Activated T-cell treated with anti-CD3 and anti-CD28 coated beads, Interleukin-2, amount 50 U/mL, for 4 hours (primary cell): ENCODE measurements at regions not wholly inside any gene's neighbourhood (a gene's known extent, or its start where the extent isn't known, plus 50 kb on each side); places are given as distances from the start of the nearest gene placed in this dataset.
"Not testable (repeated sequence)": the region's sequence is repeated elsewhere in the genome, so short reads cannot be mapped to it uniquely, and the experiment has no call there.

Experiments
- ATAC-seq, 2 donors: fragments of 200-7000 bp; cut with Tn5 transposase; one replicate each; pipeline ENCODE4 v1.10.0; 2021
- DNase-seq: peaks from one replicate; pipeline ENCODE4 v3.0.0-alpha.2; 2020
- H3K27me3 Mint-ChIP-seq: one replicate; pipeline ENCODE4 v1.8.0; 2021; ENCODE audit warnings: low read depth, mixed read lengths
- H3K36me3 Mint-ChIP-seq: one replicate; pipeline ENCODE4 v1.8.0; 2022; ENCODE audit warnings: mixed read lengths; ENCODE audit not compliant: insufficient read depth
- H3K4me1 Mint-ChIP-seq: one replicate; pipeline ENCODE4 v1.8.0; 2021; ENCODE audit warnings: low read depth, mixed read lengths
- H3K4me3 Mint-ChIP-seq: one replicate; pipeline ENCODE4 v1.8.0; 2021; ENCODE audit warnings: mild to moderate bottlenecking, moderate library complexity, mixed read lengths
- H3K9me3 Mint-ChIP-seq: one replicate; pipeline ENCODE4 v1.8.0; 2021; ENCODE audit warnings: mixed read lengths

- ATAC-seq (no peak), DNase-seq (no peak)
- Mint-ChIP-seq H3K27me3 (peaks cover 13% of the 10 kb centered on the region), H3K4me1 (peaks cover 10% of the 10 kb centered on the region), H3K9me3 (no peaks in the 10 kb centered on the region), H3K4me3 (no peak overlapping the region), H3K36me3 (no peaks in the 10 kb centered on the region)
Measured at GRCh38 chr16:88329726-88330700, 52.7 kb upstream of the ZNF469 start.

- H3K4me1 Mint-ChIP-seq: peaks cover 10% of the 10 kb centered on the region
- peaks cover 12% of the 10 kb centered on the region for H3K27me3 Mint-ChIP-seq
- ATAC-seq: no peak
- peaks cover 3% of the 10 kb centered on the region for H3K9me3 Mint-ChIP-seq
- no peak overlapping the region for H3K4me3 Mint-ChIP-seq
- DNase-seq: no peak
- no peaks in the 10 kb centered on the region for H3K36me3 Mint-ChIP-seq
Measured at GRCh38 chr16:88330971-88331890, 51.5 kb upstream of the ZNF469 start.

- H3K27me3 Mint-ChIP-seq: peaks cover 11% of the 10 kb centered on the region
- ATAC-seq (no peak), DNase-seq (no peak)
- peaks cover 10% of the 10 kb centered on the region for H3K4me1 Mint-ChIP-seq
- H3K4me3 Mint-ChIP-seq: no peak overlapping the region
- no peaks in the 10 kb centered on the region for H3K36me3 Mint-ChIP-seq
- H3K9me3 Mint-ChIP-seq: peaks cover 3% of the 10 kb centered on the region
Measured at GRCh38 chr16:88331989-88332920, 50.5 kb upstream of the ZNF469 start.

GRCh38 chr16:88332921-88333825 is 49.6 kb upstream of the ZNF469 start:
- peak in 1 of 2 donors; percentile 25 for ATAC-seq
- peak overlapping the region; percentile 60 for H3K4me3 Mint-ChIP-seq
- not testable (repeated sequence) for H3K9me3 Mint-ChIP-seq, H3K36me3 Mint-ChIP-seq, DNase-seq
- H3K4me1 Mint-ChIP-seq: peaks cover 10% of the 10 kb centered on the region
- H3K27me3 Mint-ChIP-seq: peaks cover 11% of the 10 kb centered on the region
